PC-9 (cell line): ENCODE measurements at regions not wholly inside any gene's neighbourhood (a gene's known extent, or its start where the extent isn't known, plus 50 kb on each side); places are given as distances from the start of the nearest gene placed in this dataset.
"Not testable (repeated sequence)": the region's sequence is repeated elsewhere in the genome, so short reads cannot be mapped to it uniquely, and the experiment has no call there.

Source experiments
- BruUV-seq: library from RNA; stranded (reverse); fragments of 400-500 nt; replicated peaks from 2 replicates; lab custom pipeline; 2021; lab: Mats Ljungman, UMichigan
- CTCF ChIA-PET: fragments of 300-600 bp; sonication (Branson Sonifier 250); formaldehyde crosslinking; loops from one replicate; lab custom pipeline; 2022; ENCODE audit warnings: antibody characterized with exemption; lab: Charles Lee
- POLR2A ChIA-PET: fragments of 300-600 bp; sonication (Branson Sonifier 250); formaldehyde crosslinking; loops from one replicate; lab custom pipeline; 2022; ENCODE audit warnings: antibody characterized with exemption; ENCODE audit not compliant: unreplicated experiment; lab: Charles Lee
- DNase-seq, 2 experiments: peaks; one replicate each; pipeline versions ENCODE4 v3.0.0 to v3.0.0-alpha.2; 2015 to 2022; ENCODE audit warnings: mixed read lengths in 1 of 2
- H2AFZ ChIP-seq: fragments of 200-600 bp; sonication (generic); 2 replicates; pipeline ENCODE4 v1.8.1; 2017; ENCODE audit warnings: antibody characterized with exemption
- H3F3A ChIP-seq: fragments of 200-600 bp; sonication (generic); 2 replicates; pipeline ENCODE4 v1.8.1; 2017; ENCODE audit warnings: antibody characterized with exemption, mild to moderate bottlenecking, low read depth; ENCODE audit not compliant: insufficient read depth
- H3K27ac ChIP-seq: fragments of 200-600 bp; sonication (generic); 2 replicates; pipeline ENCODE4 v1.6.1; 2016; ENCODE audit warnings: mixed run types
- H3K27me3 ChIP-seq: fragments of 200-600 bp; sonication (generic); 2 replicates; pipeline ENCODE4 v1.6.1; 2016; ENCODE audit warnings: low read depth, mixed run types; ENCODE audit not compliant: insufficient read depth
- H3K36me3 ChIP-seq: fragments of 200-600 bp; sonication (generic); 2 replicates; pipeline ENCODE4 v1.6.1; 2016; ENCODE audit warnings: low read depth, mixed run types
- H3K4me1 ChIP-seq: fragments of 200-600 bp; sonication (generic); replicated peaks from 2 replicates; pipeline ENCODE4 v1.6.1; 2016; ENCODE audit warnings: mixed run types; ENCODE audit not compliant: insufficient read depth
- H3K4me2 ChIP-seq: fragments of 200-600 bp; sonication (generic); 2 replicates; pipeline ENCODE4 v1.6.1; 2017; ENCODE audit warnings: mixed run types
- H3K4me3 ChIP-seq: fragments of 200-600 bp; sonication (generic); 2 replicates; pipeline ENCODE4 v1.6.1; 2016; ENCODE audit warnings: mixed run types
- H3K79me2 ChIP-seq: fragments of 200-600 bp; sonication (generic); 2 replicates; pipeline ENCODE4 v1.6.1; 2017; ENCODE audit warnings: low read depth, mixed run types
- H3K9me2 ChIP-seq: fragments of 200-600 bp; sonication (generic); 2 replicates; pipeline ENCODE4 v1.8.1; 2017; ENCODE audit warnings: mild to moderate bottlenecking; ENCODE audit not compliant: insufficient read depth
- H3K9me3 ChIP-seq: fragments of 200-600 bp; sonication (generic); 2 replicates; pipeline ENCODE4 v1.8.1; 2016; ENCODE audit warnings: low read depth; ENCODE audit not compliant: insufficient read depth
- H4K20me1 ChIP-seq: fragments of 200-600 bp; sonication (generic); 2 replicates; pipeline ENCODE4 v1.8.1; 2017; ENCODE audit not compliant: insufficient read depth
- CTCF ChIP-seq: fragments of 200-600 bp; sonication (generic); conservative IDR thresholded peaks from 2 replicates; pipeline ENCODE4 v1.6.1; 2017; ENCODE audit warnings: mixed run types, antibody characterized with exemption, mild to moderate bottlenecking, moderate library complexity
- EZH2 ChIP-seq: fragments of 200-600 bp; sonication (generic); IDR thresholded peaks from 2 replicates; pipeline ENCODE4 v1.8.0; 2017; ENCODE audit warnings: antibody characterized with exemption, low read depth
- intact Hi-C: fragments of 100-400 bp; cut with micrococcal nuclease; formaldehyde crosslinking; loops from one replicate; pipeline ENCODE4 v1.10.0; 2022; ENCODE audit not compliant: unreplicated experiment

- intact Hi-C loops: no loop called here
- H3K9me2 ChIP-seq: no peaks in the 10 kb centered on the region
Measured at GRCh38 chr14:43399289-43399688, 1107.8 kb downstream of the FSCB start.

GRCh38 chr14:43370565-43370896 lies 1136.6 kb downstream of the FSCB start:
- Histone ChIP-seq H3K4me3 (peak overlapping the region; percentile 82), H3K4me2 (peak overlapping the region; percentile 88), H2AFZ (peak overlapping the region; percentile 99), H3K27ac (peak overlapping the region; percentile 41; the same call in 1 of the 2 replicates)
- H3K79me2 ChIP-seq, H3K9me2 ChIP-seq, intact Hi-C loops, H4K20me1 ChIP-seq, POLR2A ChIA-PET, H3K27me3 ChIP-seq, H3K4me1 ChIP-seq, CTCF ChIA-PET, H3F3A ChIP-seq, BruUV-seq, H3K9me3 ChIP-seq, H3K36me3 ChIP-seq: not testable (repeated sequence)
- peak in 1 of 2 experiments; percentile 73 for DNase-seq

More at GRCh38 chr14:43399289-43399688, 1107.8 kb downstream of the FSCB start:
- no peaks in the 10 kb centered on the region for H3K36me3 ChIP-seq
- H3K4me2 ChIP-seq: no peak overlapping the region
- POLR2A ChIA-PET: no interaction called here
- no TSS peak for BruUV-seq
- no peak overlapping the region for H3K4me3 ChIP-seq
- DNase-seq: no peak
- no peaks in the 10 kb centered on the region for H4K20me1 ChIP-seq
- H3K4me1 ChIP-seq: no peaks in the 10 kb centered on the region
- no peak overlapping the region for H3K27ac ChIP-seq
- TF ChIP-seq CTCF (no peak), EZH2 (no peak)
- H3K9me3 ChIP-seq: no peaks in the 10 kb centered on the region
- H2AFZ ChIP-seq: no peak overlapping the region
- no peaks in the 10 kb centered on the region for H3F3A ChIP-seq
- no peaks in the 10 kb centered on the region for H3K27me3 ChIP-seq
- H3K79me2 ChIP-seq: no peaks in the 10 kb centered on the region
- CTCF ChIA-PET: no interaction called here

- Histone ChIP-seq H2AFZ (peak overlapping the region; percentile 99), H3K79me2 (no peaks in the 10 kb centered on the region), H3K4me2 (peak overlapping the region; percentile 88), H3K9me2 (no peaks in the 10 kb centered on the region), H3K4me1 (no peaks in the 10 kb centered on the region), H3K4me3 (peak overlapping the region; percentile 82), H3F3A (no peaks in the 10 kb centered on the region), H3K9me3 (no peaks in the 10 kb centered on the region), H3K27me3 (no peaks in the 10 kb centered on the region), H4K20me1 (no peaks in the 10 kb centered on the region), H3K27ac (peak overlapping the region; percentile 41; the same call in 1 of the 2 replicates), H3K36me3 (no peaks in the 10 kb centered on the region)
- BruUV-seq: TSS peak; percentile 61
- no peak for TF ChIP-seq EZH2
- TF ChIP-seq CTCF: no peak
- ChIA-PET CTCF (no interaction called here), POLR2A (interaction anchor here (0.7 kb wide), 1 partner anchor 613 kb away, joined by 3 read pairs; no protein-coding TSS in a partner anchor)
- DNase-seq: peak in 1 of 2 experiments; percentile 65
- intact Hi-C loops: no loop called here
Measured at GRCh38 chr14:43369710-43370564, 1137.1 kb downstream of the FSCB start.
